ENCODE measurements at regions not wholly inside any gene's neighbourhood (a gene's known extent, or its start where the extent isn't known, plus 50 kb on each side); places are given as distances from the start of the nearest gene placed in this dataset.

DNA sequence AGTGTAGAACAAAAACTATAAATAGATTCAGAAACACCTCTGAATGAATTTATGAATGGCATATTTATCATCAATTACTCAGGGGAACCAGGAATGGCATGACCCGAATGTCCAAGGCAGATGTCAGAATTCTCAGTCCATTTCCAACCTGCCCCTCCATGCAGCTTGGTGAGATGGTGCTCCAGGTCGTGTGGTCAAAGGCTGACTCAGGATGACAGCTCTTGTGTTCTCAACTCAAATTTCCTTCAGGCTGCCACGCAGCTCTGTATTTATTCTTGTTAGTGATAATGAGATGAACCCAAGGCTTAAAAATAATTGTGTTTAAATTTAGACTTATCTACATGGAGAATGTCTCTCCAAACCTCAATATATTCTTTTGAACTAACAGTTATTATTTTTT lies 146.9 kb downstream of the METTL4 start:
- TF ChIP-seq, protein P1, sequence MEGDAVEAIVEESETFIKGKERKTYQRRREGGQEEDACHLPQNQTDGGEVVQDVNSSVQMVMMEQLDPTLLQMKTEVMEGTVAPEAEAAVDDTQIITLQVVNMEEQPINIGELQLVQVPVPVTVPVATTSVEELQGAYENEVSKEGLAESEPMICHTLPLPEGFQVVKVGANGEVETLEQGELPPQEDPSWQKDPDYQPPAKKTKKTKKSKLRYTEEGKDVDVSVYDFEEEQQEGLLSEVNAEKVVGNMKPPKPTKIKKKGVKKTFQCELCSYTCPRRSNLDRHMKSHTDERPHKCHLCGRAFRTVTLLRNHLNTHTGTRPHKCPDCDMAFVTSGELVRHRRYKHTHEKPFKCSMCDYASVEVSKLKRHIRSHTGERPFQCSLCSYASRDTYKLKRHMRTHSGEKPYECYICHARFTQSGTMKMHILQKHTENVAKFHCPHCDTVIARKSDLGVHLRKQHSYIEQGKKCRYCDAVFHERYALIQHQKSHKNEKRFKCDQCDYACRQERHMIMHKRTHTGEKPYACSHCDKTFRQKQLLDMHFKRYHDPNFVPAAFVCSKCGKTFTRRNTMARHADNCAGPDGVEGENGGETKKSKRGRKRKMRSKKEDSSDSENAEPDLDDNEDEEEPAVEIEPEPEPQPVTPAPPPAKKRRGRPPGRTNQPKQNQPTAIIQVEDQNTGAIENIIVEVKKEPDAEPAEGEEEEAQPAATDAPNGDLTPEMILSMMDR (IDR thresholded peaks at IDR 0.05; ENCODE audit: extremely low read depth, insufficient read depth, missing control alignments): no peak
- no peak for DNase-seq (ENCODE audit: low spot score)
- in situ Hi-C loops (cut with MboI; ENCODE audit: low pct_unique_long_range_greater_than_20kb, low sequenced_read_pairs, unreplicated experiment): no loop called here

DNA sequence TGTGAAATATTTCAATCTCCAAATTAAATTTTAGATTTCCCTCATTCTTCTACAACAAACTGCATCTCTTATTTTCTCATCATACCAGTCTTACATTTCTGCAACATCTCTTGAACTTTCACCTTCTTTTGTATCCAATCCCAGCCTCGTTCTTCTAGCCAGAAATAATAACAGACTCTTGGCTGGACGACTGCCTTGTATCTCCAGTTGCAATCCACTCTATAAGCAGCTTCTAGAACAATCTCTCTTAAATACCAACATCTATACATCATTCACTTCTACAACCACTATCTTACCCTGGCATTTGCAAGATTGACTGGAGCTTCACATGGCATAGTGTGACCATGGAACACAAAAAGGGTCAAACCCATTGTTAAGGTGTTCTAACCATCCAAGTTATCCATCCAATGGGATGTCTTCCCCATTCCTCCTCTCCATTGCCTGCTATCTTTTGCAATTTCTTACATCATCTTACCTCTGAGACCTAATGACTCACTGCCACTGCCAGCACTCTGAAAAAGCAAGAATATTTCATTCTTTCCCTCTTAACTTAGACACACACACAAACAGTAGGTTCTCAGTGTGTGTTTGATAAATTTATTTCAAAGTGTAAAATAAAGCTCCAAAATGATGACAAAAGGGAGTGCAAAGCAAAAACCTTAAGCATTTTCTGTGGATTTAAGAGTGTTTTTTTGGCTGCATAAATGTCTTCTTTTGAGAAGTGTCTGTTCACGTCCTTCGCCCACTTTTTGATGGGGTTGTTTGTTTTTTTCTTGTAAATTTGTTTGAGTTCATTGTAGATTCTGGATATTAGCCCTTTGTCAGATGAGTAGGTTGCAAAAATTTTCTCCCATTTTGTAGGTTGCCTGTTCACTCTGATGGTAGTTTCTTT lies 145.6 kb downstream of the METTL4 start:
- no peak for DNase-seq (ENCODE audit: low spot score)
- TF ChIP-seq, protein P1 (IDR thresholded peaks at IDR 0.05; ENCODE audit: extremely low read depth, insufficient read depth, missing control alignments): no peak
- in situ Hi-C loops (cut with MboI; ENCODE audit: low pct_unique_long_range_greater_than_20kb, low sequenced_read_pairs, unreplicated experiment): no loop called here

DNA sequence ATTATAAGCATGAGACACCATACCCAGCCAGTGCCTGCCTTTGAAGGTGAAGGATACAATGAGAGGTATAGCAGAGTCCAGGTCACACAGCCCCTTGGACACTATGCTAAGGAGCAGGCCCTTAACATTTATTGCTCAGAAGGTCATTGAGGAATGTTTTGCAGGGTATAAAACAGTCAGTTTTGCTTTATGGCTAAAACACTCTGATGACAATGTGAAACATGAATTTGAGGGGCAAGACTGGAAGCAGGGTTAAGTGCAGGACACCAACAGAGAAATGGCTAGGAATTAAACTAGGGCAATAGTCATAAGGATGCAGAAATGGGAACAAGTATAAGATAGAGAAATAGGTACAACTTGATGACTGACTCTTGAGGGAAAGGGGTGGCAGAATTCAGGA lies 141.1 kb downstream of the METTL4 start:
- TF ChIP-seq, protein P1 (IDR thresholded peaks at IDR 0.05; ENCODE audit: extremely low read depth, insufficient read depth, missing control alignments): no peak
- in situ Hi-C loops (cut with MboI; ENCODE audit: low pct_unique_long_range_greater_than_20kb, low sequenced_read_pairs, unreplicated experiment): no loop called here
- DNase-seq (ENCODE audit: low spot score): no peak

DNA sequence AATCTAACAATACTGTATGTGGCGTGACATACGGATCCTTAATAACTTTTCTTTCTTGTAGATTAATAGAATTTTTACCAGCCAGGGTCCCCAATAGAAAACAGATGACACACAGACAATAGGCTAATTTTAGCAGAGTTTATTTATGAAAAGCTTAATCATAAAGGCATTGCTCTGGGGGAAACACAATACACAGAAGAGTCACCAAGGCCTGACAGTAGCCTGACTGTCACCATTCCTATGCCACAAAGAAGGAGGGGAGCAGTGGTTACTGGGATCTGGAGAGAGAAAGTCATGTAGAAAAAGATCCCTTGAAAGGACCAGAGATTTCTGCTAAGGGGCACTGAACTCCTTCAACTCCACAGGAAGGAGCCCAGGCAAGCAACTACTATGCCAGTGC lies 139.5 kb downstream of the METTL4 start:
- in situ Hi-C loops (cut with MboI; ENCODE audit: low pct_unique_long_range_greater_than_20kb, low sequenced_read_pairs, unreplicated experiment): no loop called here

DNA sequence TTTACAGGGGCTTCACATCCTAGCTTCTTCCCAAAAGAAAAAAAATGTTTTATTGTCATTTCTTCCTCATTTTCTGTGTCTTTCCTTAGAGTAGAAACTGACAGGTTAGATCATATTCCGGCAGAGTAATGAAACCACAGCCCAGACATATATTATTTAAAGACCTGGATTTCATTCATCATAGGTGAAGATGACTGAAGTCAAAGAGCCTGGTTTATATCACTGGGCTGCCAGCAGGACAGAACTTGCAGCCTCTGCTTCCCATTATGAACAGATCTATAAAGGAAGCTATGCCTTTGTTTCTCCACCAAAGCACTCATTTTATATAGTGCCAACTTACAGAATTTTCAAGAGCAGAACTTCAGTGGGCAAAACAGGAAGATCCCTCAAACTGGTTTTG lies 137.9 kb downstream of the METTL4 start:
- in situ Hi-C loops (cut with MboI; ENCODE audit: low pct_unique_long_range_greater_than_20kb, low sequenced_read_pairs, unreplicated experiment): no loop called here
- DNase-seq (ENCODE audit: low spot score): no peak
- TF ChIP-seq, protein P1 (IDR thresholded peaks at IDR 0.05; ENCODE audit: extremely low read depth, insufficient read depth, missing control alignments): no peak

More for the DNA sequence above, 139.5 kb downstream of the METTL4 start:
- no peak for DNase-seq (ENCODE audit: low spot score)
- TF ChIP-seq, protein P1 (IDR thresholded peaks at IDR 0.05; ENCODE audit: extremely low read depth, insufficient read depth, missing control alignments): no peak

DNA sequence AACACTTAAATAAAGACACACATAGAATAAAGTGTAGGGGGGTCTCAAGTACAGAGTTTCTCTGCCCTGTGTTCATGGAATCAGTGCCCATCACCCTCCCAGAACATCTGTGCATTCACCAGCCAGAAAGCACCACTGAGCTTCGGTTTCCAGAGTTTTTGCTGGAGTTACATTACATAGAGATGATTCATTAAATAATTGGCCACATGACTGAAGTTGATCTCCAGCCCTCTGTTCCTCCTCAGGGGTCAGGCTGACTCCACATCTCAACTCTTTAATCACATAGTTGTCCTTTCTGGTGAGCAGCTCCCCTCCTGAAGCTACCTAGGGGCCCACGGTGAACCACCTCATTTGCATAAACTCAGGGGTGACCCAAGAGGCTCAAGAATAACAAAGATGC lies 129.8 kb downstream of the METTL4 start:
- DNase-seq (ENCODE audit: low spot score): no peak
- in situ Hi-C loops (cut with MboI; ENCODE audit: low pct_unique_long_range_greater_than_20kb, low sequenced_read_pairs, unreplicated experiment): no loop called here
- TF ChIP-seq, protein P1 (IDR thresholded peaks at IDR 0.05; ENCODE audit: extremely low read depth, insufficient read depth, missing control alignments): no peak

Data from GM13977 (cell line).